ENCODE measurements at regions not wholly inside any gene's neighbourhood (a gene's known extent, or its start where the extent isn't known, plus 50 kb on each side); places are given as distances from the start of the nearest gene placed in this dataset.

GRCh38 chr1:168917796-168918195 is 188.7 kb upstream of the ATP1B1 start:
- Histone ChIP-seq H3K9me3 (ENCODE audit: insufficient read depth, low read depth, low read length) (no peaks in the 10 kb centered on the region), H3K79me1 (ENCODE audit: low read length) (peaks cover 2% of the 10 kb centered on the region)
- WGBS (ENCODE audit: extremely low coverage, insufficient coverage, insufficient read length): no CpG with 5 or more reads among the region's 2 CpGs

GRCh38 chr1:168918860-168919741 is 187.4 kb upstream of the ATP1B1 start:
- Histone ChIP-seq H2BK12ac (ENCODE audit: low read length) (no peak overlapping the region), H3K9ac (ENCODE audit: low read length) (no peak overlapping the region), H4K91ac (ENCODE audit: low read depth, low read length) (no peak overlapping the region), H3K79me1 (ENCODE audit: low read length) (peaks cover 2% of the 10 kb centered on the region), H3K4me2 (ENCODE audit: low read length) (no peak overlapping the region), H3K36me3 (ENCODE audit: control insufficient read depth in 1 of 2, insufficient read depth in 2 of 2, low read length in 2 of 2) (no peaks in the 10 kb centered on the region), H2BK120ac (ENCODE audit: insufficient read depth, low read length, poor library complexity) (no peak overlapping the region), H4K8ac (ENCODE audit: low read depth, low read length) (no peak overlapping the region), H3K23ac (ENCODE audit: low read length) (no peak overlapping the region), H3K79me2 (ENCODE audit: control insufficient read depth, insufficient read depth, low read length, poor library complexity) (no peaks in the 10 kb centered on the region), H3K4ac (ENCODE audit: low read depth, low read length) (no peak overlapping the region), H3K9me3 (ENCODE audit: insufficient read depth, low read depth, low read length) (no peaks in the 10 kb centered on the region), H3K4me3 (ENCODE audit: low read depth, low read length) (no peak overlapping the region), H2AFZ (ENCODE audit: insufficient read depth, low read length, poor library complexity) (no peak overlapping the region), H3K18ac (ENCODE audit: low read length) (no peak overlapping the region), H3K27ac (ENCODE audit: low read depth, low read length) (no peak overlapping the region), H3K4me1 (ENCODE audit: control insufficient read depth in 1 of 2, insufficient read depth in 2 of 2, low read length in 2 of 2) (peaks cover 2% of the 10 kb centered on the region in 2 experiments), H2AK5ac (ENCODE audit: low read length) (no peak overlapping the region), H2BK5ac (ENCODE audit: low read depth, low read length, poor library complexity) (no peak overlapping the region), H3K14ac (ENCODE audit: low read length) (no peak overlapping the region), H4K12ac (ENCODE audit: low read depth, low read length) (no peak overlapping the region), H3K27me3 (ENCODE audit: insufficient read depth, low read length) (no peaks in the 10 kb centered on the region)
- no CpG with 5 or more reads among the region's 5 CpGs for WGBS (ENCODE audit: extremely low coverage, insufficient coverage, insufficient read length)
- DNase-seq: no peak

More at GRCh38 chr1:168917796-168918195, 188.7 kb upstream of the ATP1B1 start:
- Histone ChIP-seq H3K18ac (ENCODE audit: low read length) (no peak overlapping the region), H3K4ac (ENCODE audit: low read depth, low read length) (no peak overlapping the region), H4K8ac (ENCODE audit: low read depth, low read length) (no peak overlapping the region), H4K91ac (ENCODE audit: low read depth, low read length) (no peak overlapping the region), H3K27me3 (ENCODE audit: insufficient read depth, low read length) (no peaks in the 10 kb centered on the region), H3K23ac (ENCODE audit: low read length) (no peak overlapping the region), H3K4me1 (ENCODE audit: control insufficient read depth in 1 of 2, insufficient read depth in 2 of 2, low read length in 2 of 2) (no peaks in the 10 kb centered on the region), H3K27ac (ENCODE audit: low read depth, low read length) (no peak overlapping the region), H4K12ac (ENCODE audit: low read depth, low read length) (no peak overlapping the region), H2BK12ac (ENCODE audit: low read length) (no peak overlapping the region), H2BK5ac (ENCODE audit: low read depth, low read length, poor library complexity) (no peak overlapping the region), H3K36me3 (ENCODE audit: control insufficient read depth in 1 of 2, insufficient read depth in 2 of 2, low read length in 2 of 2) (no peaks in the 10 kb centered on the region), H3K4me2 (ENCODE audit: low read length) (no peak overlapping the region), H2AK5ac (ENCODE audit: low read length) (no peak overlapping the region), H3K9ac (ENCODE audit: low read length) (no peak overlapping the region), H3K79me2 (ENCODE audit: control insufficient read depth, insufficient read depth, low read length, poor library complexity) (no peaks in the 10 kb centered on the region), H2AFZ (ENCODE audit: insufficient read depth, low read length, poor library complexity) (no peak overlapping the region), H3K4me3 (ENCODE audit: low read depth, low read length) (no peak overlapping the region), H2BK120ac (ENCODE audit: insufficient read depth, low read length, poor library complexity) (no peak overlapping the region), H3K14ac (ENCODE audit: low read length) (no peak overlapping the region)
- DNase-seq: no peak

DNA sequence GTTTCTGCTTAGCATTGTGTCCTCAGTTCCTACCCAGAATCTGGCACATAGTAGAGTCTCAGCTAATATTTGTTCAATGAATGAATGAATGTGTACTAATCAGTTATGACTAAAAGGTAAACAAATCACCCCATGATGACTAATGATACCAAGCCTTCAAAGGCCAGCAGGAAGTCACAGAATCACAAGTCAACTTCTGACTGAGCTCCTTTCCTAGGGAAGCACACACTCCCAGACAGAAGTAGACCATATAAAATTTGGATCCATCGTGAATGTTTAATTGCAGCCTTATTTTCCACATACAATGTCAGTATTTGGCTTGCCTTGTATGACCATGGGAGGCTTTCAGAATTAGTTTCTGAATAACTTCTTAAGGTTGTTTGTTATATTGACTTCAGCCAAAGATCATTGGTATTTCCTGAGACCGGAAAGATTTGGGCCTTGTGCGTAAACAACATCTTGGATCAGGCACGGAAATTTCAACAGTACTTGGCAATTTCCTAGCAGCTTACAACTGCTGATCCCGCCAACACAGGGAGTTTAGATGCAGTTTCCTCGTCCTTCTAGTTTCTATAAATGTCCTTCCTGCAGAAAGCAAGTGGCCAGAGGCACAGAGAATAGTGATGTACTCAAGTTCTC is 185.9 kb upstream of the ATP1B1 start:
- Histone ChIP-seq H3K27ac (ENCODE audit: low read depth, low read length) (no peak overlapping the region), H2BK120ac (ENCODE audit: insufficient read depth, low read length, poor library complexity) (no peak overlapping the region), H3K79me2 (ENCODE audit: control insufficient read depth, insufficient read depth, low read length, poor library complexity) (no peaks in the 10 kb centered on the region), H2BK12ac (ENCODE audit: low read length) (no peak overlapping the region), H3K9ac (ENCODE audit: low read length) (no peak overlapping the region), H3K4ac (ENCODE audit: low read depth, low read length) (no peak overlapping the region), H2BK5ac (ENCODE audit: low read depth, low read length, poor library complexity) (no peak overlapping the region), H2AFZ (ENCODE audit: insufficient read depth, low read length, poor library complexity) (no peak overlapping the region), H3K14ac (ENCODE audit: low read length) (no peak overlapping the region), H2AK5ac (ENCODE audit: low read length) (no peak overlapping the region), H3K27me3 (ENCODE audit: insufficient read depth, low read length) (no peaks in the 10 kb centered on the region), H3K36me3 (ENCODE audit: control insufficient read depth in 1 of 2, insufficient read depth in 2 of 2, low read length in 2 of 2) (no peaks in the 10 kb centered on the region), H4K8ac (ENCODE audit: low read depth, low read length) (no peak overlapping the region), H3K23ac (ENCODE audit: low read length) (no peak overlapping the region), H4K12ac (ENCODE audit: low read depth, low read length) (no peak overlapping the region), H3K18ac (ENCODE audit: low read length) (no peak overlapping the region), H3K4me3 (ENCODE audit: low read depth, low read length) (no peak overlapping the region), H3K4me1 (ENCODE audit: control insufficient read depth in 1 of 2, insufficient read depth in 2 of 2, low read length in 2 of 2) (peaks cover 2% of the 10 kb centered on the region in 2 experiments), H3K4me2 (ENCODE audit: low read length) (no peak overlapping the region), H3K79me1 (ENCODE audit: low read length) (peaks cover 2% of the 10 kb centered on the region), H3K9me3 (ENCODE audit: insufficient read depth, low read depth, low read length) (no peaks in the 10 kb centered on the region), H4K91ac (ENCODE audit: low read depth, low read length) (no peak overlapping the region)
- no CpG with 5 or more reads among the region's 6 CpGs for WGBS (ENCODE audit: extremely low coverage, insufficient coverage, insufficient read length)
- DNase-seq: no peak

DNA sequence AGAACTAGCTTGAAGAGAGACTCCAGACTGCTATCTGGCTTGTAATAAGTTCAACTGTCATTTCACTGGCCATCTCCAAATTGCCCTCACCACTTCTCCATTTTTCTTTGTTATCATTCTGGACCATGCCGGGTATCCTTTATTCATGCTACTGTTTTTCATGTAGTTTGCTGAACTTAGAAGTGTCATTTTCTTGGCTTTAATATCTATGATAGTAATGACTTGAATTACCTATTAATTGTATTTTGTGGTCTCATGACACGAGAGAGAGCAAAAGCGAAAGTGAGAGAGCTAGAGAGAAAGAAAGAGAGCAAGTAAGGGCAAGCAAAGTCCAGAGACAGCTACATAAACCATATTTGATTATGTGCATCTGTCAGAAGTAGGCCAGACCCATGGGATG is 184.9 kb upstream of the ATP1B1 start:
- no peak overlapping the region for H3K4ac ChIP-seq (ENCODE audit: low read depth, low read length)
- H3K4me1 ChIP-seq (ENCODE audit: control insufficient read depth in 1 of 2, insufficient read depth in 2 of 2, low read length in 2 of 2): peaks cover 2% of the 10 kb centered on the region in 2 experiments
- H2BK120ac ChIP-seq (ENCODE audit: insufficient read depth, low read length, poor library complexity): no peak overlapping the region
- H3K18ac ChIP-seq (ENCODE audit: low read length): no peak overlapping the region
- no peak for DNase-seq
- WGBS (ENCODE audit: extremely low coverage, insufficient coverage, insufficient read length): no CpG with 5 or more reads among the region's 3 CpGs
- H3K14ac ChIP-seq (ENCODE audit: low read length): no peak overlapping the region
- peaks cover 2% of the 10 kb centered on the region for H3K79me1 ChIP-seq (ENCODE audit: low read length)
- no peak overlapping the region for H3K27ac ChIP-seq (ENCODE audit: low read depth, low read length)
- H2AK5ac ChIP-seq (ENCODE audit: low read length): no peak overlapping the region
- H3K9ac ChIP-seq (ENCODE audit: low read length): no peak overlapping the region
- H3K36me3 ChIP-seq (ENCODE audit: control insufficient read depth in 1 of 2, insufficient read depth in 2 of 2, low read length in 2 of 2): no peaks in the 10 kb centered on the region
- H3K4me2 ChIP-seq (ENCODE audit: low read length): no peak overlapping the region
- H4K8ac ChIP-seq (ENCODE audit: low read depth, low read length): no peak overlapping the region
- H2BK5ac ChIP-seq (ENCODE audit: low read depth, low read length, poor library complexity): no peak overlapping the region
- H3K4me3 ChIP-seq (ENCODE audit: low read depth, low read length): no peak overlapping the region
- H4K91ac ChIP-seq (ENCODE audit: low read depth, low read length): no peak overlapping the region
- H3K27me3 ChIP-seq (ENCODE audit: insufficient read depth, low read length): no peaks in the 10 kb centered on the region
- H3K9me3 ChIP-seq (ENCODE audit: insufficient read depth, low read depth, low read length): no peaks in the 10 kb centered on the region
- no peak overlapping the region for H4K12ac ChIP-seq (ENCODE audit: low read depth, low read length)
- no peak overlapping the region for H3K23ac ChIP-seq (ENCODE audit: low read length)
- no peak overlapping the region for H2BK12ac ChIP-seq (ENCODE audit: low read length)
- H2AFZ ChIP-seq (ENCODE audit: insufficient read depth, low read length, poor library complexity): no peak overlapping the region
- no peaks in the 10 kb centered on the region for H3K79me2 ChIP-seq (ENCODE audit: control insufficient read depth, insufficient read depth, low read length, poor library complexity)
